K562 (cell line): ENCODE measurements at regions not wholly inside any gene's neighbourhood (a gene's known extent, or its start where the extent isn't known, plus 50 kb on each side); places are given as distances from the start of the nearest gene placed in this dataset.
A peak's percentile ranks its signal among the peaks of the same experiment; 100 is the strongest.

Experiments
- ATAC-seq: fragments of 200-7000 bp; cut with Tn5 transposase; 3 replicates; pipeline ENCODE4 v1.9.1; 2020; ENCODE audit warnings: moderate library complexity
- BruUV-seq: library from RNA; stranded (reverse); fragments of 400-500 nt; replicated peaks from 2 replicates; lab custom pipeline; 2021; lab: Mats Ljungman, UMichigan
- CTCF ChIA-PET: fragments of 300-600 bp; formaldehyde crosslinking; extraction: SDS; loops from one replicate; lab custom pipeline; 2021; ENCODE audit warnings: low intra/inter-chr PET ratio; lab: Yijun Ruan, JAX
- POLR2A ChIA-PET: fragments of 300-600, 350-650 bp; sonication (Branson Sonifier 250); formaldehyde crosslinking; extraction: SDS; loops from one replicate; lab custom pipeline; 2021; ENCODE audit warnings: antibody characterized with exemption, inconsistent platforms; lab: Yijun Ruan, JAX
- DNase-seq, 4 experiments: peaks; one replicate each; pipeline versions ENCODE4 v3.0.0 to v3.0.0-alpha.2; 2011 to 2018; ENCODE audit warnings: low spot score in 3 of 4, mixed read lengths in 3 of 4; ENCODE audit errors: extremely low read depth in 1 of 4
- FAIRE-seq: peaks from 2 replicates; lab custom pipeline; 2011; peaks lifted over from hg19 to GRCh38; lab: Jason Lieb, UNC
- H2AFZ ChIP-seq: 2 replicates; pipeline ENCODE4 v1.6.0; 2011; ENCODE audit warnings: low read depth, low read length, control low read depth, inconsistent platforms
- H3K27ac ChIP-seq: fragments of 200-600 bp; 3 replicates; pipeline ENCODE4 v1.8.0; 2011; ENCODE audit warnings: low read depth, mild to moderate bottlenecking, control low read depth, inconsistent platforms, low read length, moderate library complexity, mixed read lengths; ENCODE audit errors: extremely low read depth
- H3K27me3 ChIP-seq, 2 experiments: fragments of 300-600 bp in 1 of 2; 2 replicates in 1 of 2; 3 replicates in 1 of 2; pipeline versions ENCODE4 v1.6.0 to v1.8.0; 2011; ENCODE audit warnings: inconsistent platforms in 2 of 2, low read length in 2 of 2, mild to moderate bottlenecking in 1 of 2, mixed read lengths in 1 of 2, moderate library complexity in 1 of 2; ENCODE audit not compliant: control insufficient read depth in 2 of 2, insufficient read depth in 2 of 2
- H3K36me3 ChIP-seq: fragments of 300-600 bp; 3 replicates; pipeline ENCODE4 v1.8.0; 2011; ENCODE audit warnings: mild to moderate bottlenecking, low read length, inconsistent platforms; ENCODE audit not compliant: control insufficient read depth, insufficient read depth
- H3K4me1 ChIP-seq, 2 experiments: fragments of 200-600 bp in 1 of 2; replicated peaks in 1 of 2; 2 replicates in 1 of 2; 3 replicates in 1 of 2; pipeline versions ENCODE4 v1.5.1 to v1.8.0; 2011; ENCODE audit warnings: inconsistent platforms in 2 of 2, low read length in 2 of 2, mild to moderate bottlenecking in 1 of 2, mixed read lengths in 1 of 2, moderate library complexity in 1 of 2; ENCODE audit not compliant: control insufficient read depth in 2 of 2, insufficient read depth in 2 of 2
- H3K4me2 ChIP-seq: 2 replicates; pipeline ENCODE4 v1.6.1; 2011; ENCODE audit warnings: low read length, control low read depth, inconsistent platforms, mixed read lengths; ENCODE audit not compliant: insufficient read depth
- H3K4me3 ChIP-seq: fragments of 200-600 bp; sonication (generic), shearing (Covaris generic); 2 replicates; pipeline ENCODE4 v1.5.1; 2016; ENCODE audit warnings: control low read depth, inconsistent platforms
- H3K79me2 ChIP-seq: fragments of 200-600 bp; 3 replicates; pipeline ENCODE4 v1.8.0; 2011; ENCODE audit warnings: low read length, inconsistent platforms; ENCODE audit not compliant: control insufficient read depth, insufficient read depth
- H3K9ac ChIP-seq, 2 experiments: 2 replicates each; pipeline versions ENCODE4 v1.6.0 to v1.6.1; 2011; ENCODE audit warnings: low read depth in 2 of 2, low read length in 2 of 2, control low read depth in 1 of 2, inconsistent platforms in 1 of 2, mild to moderate bottlenecking in 1 of 2, mixed read lengths in 1 of 2; ENCODE audit not compliant: insufficient read depth in 1 of 2
- H3K9me1 ChIP-seq: one replicate; pipeline ENCODE4 v1.6.0; 2011; ENCODE audit warnings: inconsistent platforms, mild to moderate bottlenecking, low read length, moderate library complexity; ENCODE audit not compliant: control insufficient read depth, insufficient read depth
- H3K9me3 ChIP-seq: replicated peaks from 2 replicates; pipeline ENCODE4 v1.5.1; 2011; ENCODE audit warnings: low read depth, low read length, inconsistent platforms; ENCODE audit not compliant: control insufficient read depth, insufficient read depth
- H4K20me1 ChIP-seq: replicated peaks from 2 replicates; pipeline ENCODE4 v1.6.1; 2011; ENCODE audit warnings: low read length, inconsistent platforms, mixed read lengths; ENCODE audit not compliant: control insufficient read depth, insufficient read depth
- CBX5 ChIP-seq: IDR thresholded peaks from 2 replicates; pipeline ENCODE4 v1.6.1; 2014; ENCODE audit warnings: low read depth, borderline replicate concordance
- CHCHD3 ChIP-seq: fragments of 250-450 bp; sonication (Bioruptor Pico); IDR thresholded peaks from 2 replicates; pipeline ENCODE4 v2.1.2; 2022; ENCODE audit warnings: mild to moderate bottlenecking
- E2F4 ChIP-seq: sonication (generic); formaldehyde crosslinking; IDR thresholded peaks from 2 replicates; pipeline ENCODE4 v1.8.0; 2022; ENCODE audit warnings: mild to moderate bottlenecking, low read depth, missing genetic modification reagents
- FOXJ3 ChIP-seq: sonication (generic); formaldehyde crosslinking; IDR thresholded peaks from 2 replicates; pipeline ENCODE4 v1.4.0; 2020; ENCODE audit warnings: mild to moderate bottlenecking, missing genetic modification reagents
- HNRNPLL ChIP-seq: fragments of 200-400 bp; formaldehyde crosslinking; IDR thresholded peaks from 2 replicates; pipeline ENCODE4 v1.6.1; 2017; ENCODE audit warnings: low read length, low read depth, mild to moderate bottlenecking; ENCODE audit not compliant: poor library complexity, severe bottlenecking
- NBN ChIP-seq: fragments of 450-650 bp; IDR thresholded peaks from 2 replicates; pipeline ENCODE4 v1.6.1; 2016; ENCODE audit warnings: low read depth, mild to moderate bottlenecking
- NR3C1 ChIP-seq: sonication (generic); formaldehyde crosslinking; IDR thresholded peaks from 2 replicates; pipeline ENCODE4 v1.8.1; 2022; ENCODE audit warnings: missing genetic modification reagents
- SNAPC5 ChIP-seq: fragments of 250-450 bp; sonication (Bioruptor Pico); IDR thresholded peaks from 2 replicates; pipeline ENCODE4 v1.8.0; 2021; ENCODE audit warnings: moderate library complexity, mild to moderate bottlenecking, inconsistent platforms
- TCF7L2 ChIP-seq: fragments of 150-350 bp; IDR thresholded peaks from 2 replicates; pipeline ENCODE4 v1.6.1; 2016; ENCODE audit warnings: low read depth, mild to moderate bottlenecking, low read length, moderate library complexity
- WGBS: fragments of 100-300 bp; shearing (Covaris generic); methylation state at CpG from one replicate; pipeline ENCODE4 v1.1.6; 2016; ENCODE audit warnings: low coverage, mixed read lengths; ENCODE audit not compliant: insufficient coverage; ENCODE audit errors: missing lambda C conversion rate; 5-methylcytosine and 5-hydroxymethylcytosine counted together
- in situ Hi-C: fragments of 300-500 bp; cut with MboI; formaldehyde crosslinking; loops from 4 replicates; pipeline ENCODE4 v1.15.0; 2018; ENCODE audit warnings: inconsistent platforms, mixed read lengths
- intact Hi-C: fragments of 100-400 bp; cut with micrococcal nuclease; formaldehyde crosslinking; loops from 2 replicates; pipeline ENCODE4 v1.14.2; 2022
- TF ChIP-seq, protein P1 (sequence below): fragments of 200-400 bp; formaldehyde crosslinking; IDR thresholded peaks from 2 replicates; pipeline ENCODE4 v1.6.1; 2017; ENCODE audit warnings: mild to moderate bottlenecking, low read depth, low read length, moderate library complexity

- POLR2A ChIA-PET, result no interaction called here
Measured at GRCh38 chr9:68597362-68597997, 56.8 kb upstream of the TMEM252 start.

More at GRCh38 chr9:68597362-68597997, 56.8 kb upstream of the TMEM252 start:
- TF ChIP-seq NR3C1, result no peak
- no peak for TF ChIP-seq TCF7L2
- TF ChIP-seq E2F4 (CRISPR knock-in tag), result no peak
- TF ChIP-seq CBX5, result no peak
- TF ChIP-seq, protein P1, sequence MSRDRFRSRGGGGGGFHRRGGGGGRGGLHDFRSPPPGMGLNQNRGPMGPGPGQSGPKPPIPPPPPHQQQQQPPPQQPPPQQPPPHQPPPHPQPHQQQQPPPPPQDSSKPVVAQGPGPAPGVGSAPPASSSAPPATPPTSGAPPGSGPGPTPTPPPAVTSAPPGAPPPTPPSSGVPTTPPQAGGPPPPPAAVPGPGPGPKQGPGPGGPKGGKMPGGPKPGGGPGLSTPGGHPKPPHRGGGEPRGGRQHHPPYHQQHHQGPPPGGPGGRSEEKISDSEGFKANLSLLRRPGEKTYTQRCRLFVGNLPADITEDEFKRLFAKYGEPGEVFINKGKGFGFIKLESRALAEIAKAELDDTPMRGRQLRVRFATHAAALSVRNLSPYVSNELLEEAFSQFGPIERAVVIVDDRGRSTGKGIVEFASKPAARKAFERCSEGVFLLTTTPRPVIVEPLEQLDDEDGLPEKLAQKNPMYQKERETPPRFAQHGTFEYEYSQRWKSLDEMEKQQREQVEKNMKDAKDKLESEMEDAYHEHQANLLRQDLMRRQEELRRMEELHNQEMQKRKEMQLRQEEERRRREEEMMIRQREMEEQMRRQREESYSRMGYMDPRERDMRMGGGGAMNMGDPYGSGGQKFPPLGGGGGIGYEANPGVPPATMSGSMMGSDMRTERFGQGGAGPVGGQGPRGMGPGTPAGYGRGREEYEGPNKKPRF, result no peak
- TF ChIP-seq SNAPC5 (CRISPR knock-in tag), result no peak
- no peak for TF ChIP-seq NBN
- no peak for TF ChIP-seq HNRNPLL
- no peak for TF ChIP-seq CHCHD3 (CRISPR knock-in tag)
- TF ChIP-seq FOXJ3 (CRISPR knock-in tag), result no peak
- DNase-seq, result no peak
- intact Hi-C loops, result no loop called here
- Histone ChIP-seq H3K9me1 (no peaks in the 10 kb centered on the region), H4K20me1 (no peaks in the 10 kb centered on the region), H3K27ac (no peak overlapping the region), H3K36me3 (no peaks in the 10 kb centered on the region), H3K9ac (no peak overlapping the region), H3K4me2 (no peak overlapping the region), H3K79me2 (no peaks in the 10 kb centered on the region), H3K4me1 (no peaks in the 10 kb centered on the region; a peak in 1 of 5 replicates), H3K27me3 (peaks cover 0 to 3% of the 10 kb centered on the region in 2 experiments; a peak in 1 of 5 replicates), H3K9me3 (no peaks in the 10 kb centered on the region), H3K4me3 (no peak overlapping the region), H2AFZ (0 out of 2 replicates have a peak overlapping the region, but pooled peaks have one; percentile 12)
- no peak for ATAC-seq
- CTCF ChIA-PET, result no interaction called here
- in situ Hi-C loops, result no loop called here
- 0% methylated on average over 1 of the region's 1 CpG for WGBS
- no TSS peak for BruUV-seq
- no peak for FAIRE-seq
